OCI-LY1 (cell line): ENCODE measurements at regions not wholly inside any gene's neighbourhood (a gene's known extent, or its start where the extent isn't known, plus 50 kb on each side); places are given as distances from the start of the nearest gene placed in this dataset.

Source experiments
- EZH2 ChIP-seq: fragments of 200-600 bp; sonication (generic), shearing (Covaris generic); IDR thresholded peaks from 2 replicates; pipeline ENCODE4 v1.8.0; 2017; ENCODE audit warnings: borderline replicate concordance, mixed run types, mild to moderate bottlenecking, antibody characterized with exemption, low read length, moderate library complexity, mixed read lengths
- TF ChIP-seq, protein P1 (sequence below): fragments of 200-600 bp; sonication (generic), shearing (Covaris generic); IDR thresholded peaks from 2 replicates; pipeline ENCODE4 v1.5.1; 2017; ENCODE audit warnings: mild to moderate bottlenecking, antibody characterized with exemption, low read length, moderate library complexity, mixed read lengths

DNA sequence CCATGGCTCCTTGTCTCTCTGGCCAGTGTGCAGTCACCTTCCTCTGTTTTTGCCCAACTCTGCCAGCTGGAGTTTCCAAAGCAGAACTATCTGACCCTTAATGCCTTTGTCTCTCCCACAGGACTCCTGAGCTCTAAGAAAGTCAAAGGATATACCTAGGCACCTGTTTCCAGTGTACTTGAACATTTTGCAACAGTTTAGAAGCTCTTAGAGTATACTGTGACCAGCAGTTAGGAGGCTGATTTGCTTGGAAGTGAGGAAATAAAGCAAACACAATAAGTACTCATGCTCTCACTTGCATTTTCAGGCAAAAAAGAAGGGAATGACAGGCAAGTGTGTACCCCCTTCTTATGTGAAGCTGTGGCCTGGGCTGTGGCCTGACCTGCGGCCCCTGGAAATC lies 204.3 kb upstream of the PLET1 start:
- TF ChIP-seq, protein P1, sequence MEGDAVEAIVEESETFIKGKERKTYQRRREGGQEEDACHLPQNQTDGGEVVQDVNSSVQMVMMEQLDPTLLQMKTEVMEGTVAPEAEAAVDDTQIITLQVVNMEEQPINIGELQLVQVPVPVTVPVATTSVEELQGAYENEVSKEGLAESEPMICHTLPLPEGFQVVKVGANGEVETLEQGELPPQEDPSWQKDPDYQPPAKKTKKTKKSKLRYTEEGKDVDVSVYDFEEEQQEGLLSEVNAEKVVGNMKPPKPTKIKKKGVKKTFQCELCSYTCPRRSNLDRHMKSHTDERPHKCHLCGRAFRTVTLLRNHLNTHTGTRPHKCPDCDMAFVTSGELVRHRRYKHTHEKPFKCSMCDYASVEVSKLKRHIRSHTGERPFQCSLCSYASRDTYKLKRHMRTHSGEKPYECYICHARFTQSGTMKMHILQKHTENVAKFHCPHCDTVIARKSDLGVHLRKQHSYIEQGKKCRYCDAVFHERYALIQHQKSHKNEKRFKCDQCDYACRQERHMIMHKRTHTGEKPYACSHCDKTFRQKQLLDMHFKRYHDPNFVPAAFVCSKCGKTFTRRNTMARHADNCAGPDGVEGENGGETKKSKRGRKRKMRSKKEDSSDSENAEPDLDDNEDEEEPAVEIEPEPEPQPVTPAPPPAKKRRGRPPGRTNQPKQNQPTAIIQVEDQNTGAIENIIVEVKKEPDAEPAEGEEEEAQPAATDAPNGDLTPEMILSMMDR = no peak
- no peak for TF ChIP-seq EZH2
